NCI-H345 treated with DMSO at 0.1 percent for 48 hours (cell line): ENCODE measurements at regions not wholly inside any gene's neighbourhood (a gene's known extent, or its start where the extent isn't known, plus 50 kb on each side); places are given as distances from the start of the nearest gene placed in this dataset.

Source experiments
- DNase-seq: peaks from one replicate; lab custom pipeline; 2025; ENCODE audit not compliant: unreplicated experiment; lab: John Stamatoyannopoulos, UW

DNA sequence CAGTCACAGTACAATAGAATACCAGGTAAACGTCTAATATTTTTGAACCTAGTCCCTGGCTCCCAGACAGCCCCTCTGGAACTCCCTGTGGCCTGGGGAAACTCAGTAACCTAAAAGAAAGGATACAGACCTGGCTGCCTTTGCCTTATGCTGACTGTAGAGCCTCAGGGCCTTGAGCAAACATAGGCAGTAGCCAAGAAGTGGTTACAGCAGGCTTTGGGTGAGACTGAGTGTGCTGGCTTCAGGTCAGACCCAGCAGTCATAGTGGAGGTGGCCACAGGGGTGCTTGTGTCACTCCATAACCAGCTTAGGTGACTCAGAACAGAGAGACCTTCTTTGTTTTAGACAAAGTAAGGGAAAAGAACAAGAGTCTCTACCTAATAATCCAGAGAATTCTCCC lies 141.8 kb upstream of the PRDX4 start:
- no peak for DNase-seq

DNA sequence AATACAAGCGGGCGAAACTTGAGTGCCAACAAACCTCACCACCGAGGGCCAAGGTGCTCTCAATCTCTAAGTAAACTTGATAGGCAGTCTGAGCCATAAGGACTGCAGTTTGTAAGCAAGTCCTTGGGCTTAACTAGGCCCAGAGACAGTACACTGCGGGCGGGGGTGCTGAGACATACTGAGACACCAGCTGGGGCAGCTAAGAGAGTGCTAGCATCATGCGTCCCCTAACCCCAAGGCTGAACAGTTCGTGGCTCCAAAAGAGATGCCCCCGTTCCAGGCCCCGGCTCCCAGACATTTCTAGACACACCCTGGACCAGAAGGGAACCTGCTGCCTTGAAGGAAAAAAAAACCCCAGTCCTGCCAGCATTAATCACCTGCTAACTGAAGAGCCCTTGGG lies 126.8 kb upstream of the PRDX4 start:
- no peak for DNase-seq

DNA sequence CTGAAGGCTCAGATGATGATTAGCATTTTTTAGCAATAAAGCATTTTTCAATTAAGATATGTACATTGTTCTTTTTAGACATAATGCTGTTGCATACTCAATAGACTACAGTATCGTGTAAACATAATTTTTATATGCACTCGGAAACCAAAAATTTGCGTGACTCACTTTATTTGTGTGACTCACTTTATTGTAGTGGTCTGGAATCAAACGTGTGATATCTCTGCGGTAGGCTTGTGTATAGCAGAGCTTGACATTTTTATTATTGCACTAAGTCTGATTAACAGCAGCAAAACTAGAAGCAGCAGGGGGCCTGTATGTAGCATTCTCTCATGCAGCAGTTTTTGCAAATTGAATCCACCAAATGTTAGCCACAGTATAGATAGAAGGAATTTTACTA lies 119.1 kb upstream of the PRDX4 start:
- DNase-seq: no peak

DNA sequence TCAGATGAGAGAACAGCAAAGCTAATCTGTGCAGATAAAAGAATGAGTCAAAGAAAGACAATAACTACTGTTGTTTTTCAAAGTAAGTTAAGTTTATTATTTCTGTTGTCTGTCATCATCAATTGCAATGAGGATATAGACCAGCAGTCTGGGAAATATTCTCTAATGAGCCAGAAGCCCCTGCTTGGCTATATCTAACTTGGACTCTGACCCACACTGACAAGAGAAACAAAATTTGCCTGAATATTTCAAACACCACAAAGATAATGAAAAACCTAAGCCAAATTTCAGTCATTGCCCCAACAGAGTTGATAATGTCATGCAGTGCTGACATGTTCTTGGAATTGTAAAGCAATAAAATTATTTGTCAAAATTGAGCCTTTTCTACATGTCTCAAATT lies 115.0 kb upstream of the PRDX4 start:
- no peak for DNase-seq

DNA sequence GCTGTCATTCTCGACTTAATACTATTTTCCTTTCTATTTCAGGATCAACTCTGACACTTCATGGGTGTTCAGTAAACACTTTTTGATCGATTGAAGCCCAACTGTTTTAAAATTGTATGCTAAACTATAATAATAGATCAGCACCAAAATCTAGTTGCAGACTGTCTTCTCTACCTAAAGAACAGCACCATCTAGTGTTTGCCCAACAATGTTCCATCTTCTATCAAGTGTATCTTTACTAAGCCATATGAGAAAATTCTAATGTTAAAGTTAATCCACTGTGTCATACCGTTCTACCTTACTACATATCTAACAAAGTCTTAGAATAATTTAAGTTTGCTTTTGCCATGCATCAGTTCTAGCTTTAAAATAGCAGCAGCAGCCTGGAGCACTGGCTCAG lies 113.0 kb upstream of the PRDX4 start:
- DNase-seq: peak; percentile 54

GRCh38 chrX:23557070-23557469 lies 110.2 kb upstream of the PRDX4 start:
- DNase-seq: no peak

GRCh38 chrX:23559975-23560374 lies 107.3 kb upstream of the PRDX4 start:
- no peak for DNase-seq

DNA sequence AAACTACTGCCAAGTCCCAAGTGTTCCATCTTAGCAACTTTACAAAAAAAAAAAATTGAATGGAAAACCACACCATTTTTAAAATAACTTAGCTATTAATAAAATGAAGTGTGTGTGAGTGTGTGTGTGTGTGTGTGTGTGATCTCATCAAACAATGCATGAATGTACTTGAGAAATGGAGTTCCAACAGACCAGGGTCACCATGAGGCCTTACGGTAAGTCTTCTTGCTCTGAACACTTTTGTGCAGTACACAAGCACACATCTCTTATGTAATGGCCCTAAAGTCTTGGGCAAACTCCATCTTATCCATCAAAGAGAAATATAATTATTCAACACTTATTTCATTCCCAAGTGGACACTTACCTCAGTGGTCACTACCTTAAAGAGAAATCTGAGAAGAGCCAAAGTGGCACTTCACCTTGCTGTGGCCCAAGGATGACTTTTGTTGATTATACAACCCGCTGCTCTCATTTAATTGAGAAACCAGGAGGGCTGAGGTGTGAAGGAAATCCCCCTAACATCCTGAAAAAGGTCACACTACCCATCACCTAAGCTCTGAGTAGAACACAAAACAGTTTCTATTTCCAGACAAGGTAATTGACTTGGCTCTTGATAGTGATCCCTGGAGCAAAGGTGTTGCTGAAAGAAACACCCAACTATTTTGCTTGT lies 96.5 kb upstream of the PRDX4 start:
- no peak for DNase-seq

DNA sequence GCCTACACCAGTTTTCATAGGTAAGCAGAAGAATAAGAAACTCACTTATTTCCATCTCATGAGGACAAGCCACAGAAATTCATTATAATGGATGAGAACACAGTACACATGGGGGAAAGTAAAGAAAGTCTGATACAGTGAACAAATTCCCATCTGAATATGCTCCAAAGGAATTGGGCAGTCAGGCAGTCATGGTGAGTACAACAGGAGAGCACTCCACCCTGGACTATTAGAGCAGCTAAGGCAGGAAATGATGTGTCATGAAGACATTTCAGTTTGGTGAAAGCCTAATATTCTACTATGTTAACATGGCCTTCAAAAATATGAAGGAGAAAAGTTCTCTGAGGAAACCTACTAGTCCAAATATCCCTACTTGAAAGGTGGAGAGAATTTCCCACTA lies 92.0 kb upstream of the PRDX4 start:
- no peak for DNase-seq

GRCh38 chrX:23578079-23578478 lies 89.2 kb upstream of the PRDX4 start:
- no peak for DNase-seq

DNA sequence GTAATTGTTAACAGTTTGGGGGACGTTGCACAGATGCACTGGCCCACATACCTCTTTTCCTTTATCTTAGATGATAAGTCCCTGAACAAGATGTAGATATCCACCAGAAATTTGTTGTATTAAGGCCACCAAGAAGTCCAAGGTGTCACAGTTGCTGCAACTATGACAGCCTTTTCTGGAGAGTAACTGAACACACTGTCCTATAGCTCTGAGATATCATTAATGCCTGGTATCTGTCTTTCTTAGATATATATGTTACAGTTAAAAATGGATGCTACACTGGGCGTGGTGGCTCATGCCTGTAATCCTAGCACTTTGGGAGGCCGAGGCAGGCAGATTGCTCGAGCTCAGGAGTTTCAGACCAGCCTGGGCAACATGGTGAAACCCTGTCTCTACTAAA lies 77.8 kb upstream of the PRDX4 start:
- DNase-seq: no peak

DNA sequence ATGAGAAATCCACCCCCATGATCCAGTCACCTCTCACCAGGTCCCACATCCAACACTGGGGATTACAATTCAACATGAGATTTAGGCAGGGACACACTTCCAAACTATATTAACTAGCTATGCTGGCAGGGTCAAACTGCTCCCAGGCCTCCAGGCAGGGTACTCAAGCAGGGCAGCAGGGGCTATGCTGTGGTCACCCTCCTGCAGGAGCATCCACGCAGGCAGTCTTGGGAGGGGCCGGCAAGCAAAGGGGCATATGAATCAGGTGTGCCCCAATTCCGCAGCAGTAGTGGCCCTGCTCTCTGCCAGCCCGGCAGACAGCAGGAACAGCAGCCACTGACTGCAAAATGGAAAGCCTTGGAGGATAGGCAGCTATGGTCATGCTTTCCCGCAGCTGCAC lies 74.6 kb upstream of the PRDX4 start:
- DNase-seq: no peak

DNA sequence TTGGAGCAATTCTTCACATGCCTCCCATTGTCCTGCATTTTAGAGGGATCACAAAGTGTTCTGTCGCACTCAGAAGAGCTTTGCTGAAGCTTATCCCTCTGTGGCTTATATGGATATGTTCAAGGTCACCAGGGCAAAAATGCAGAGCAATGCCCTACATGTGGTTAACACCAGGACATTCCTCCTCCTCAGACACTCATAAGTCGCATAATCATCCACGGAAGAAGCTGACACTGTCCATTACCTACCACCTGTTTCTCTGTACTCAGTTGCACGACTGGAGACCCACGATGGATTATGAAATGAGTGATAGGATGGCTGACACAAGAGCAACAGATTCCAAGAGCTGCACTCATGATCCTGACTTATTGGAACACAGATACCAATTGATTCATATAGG lies 68.7 kb upstream of the PRDX4 start:
- no peak for DNase-seq

GRCh38 chrX:23603501-23603900 lies 63.8 kb upstream of the PRDX4 start:
- DNase-seq: no peak

DNA sequence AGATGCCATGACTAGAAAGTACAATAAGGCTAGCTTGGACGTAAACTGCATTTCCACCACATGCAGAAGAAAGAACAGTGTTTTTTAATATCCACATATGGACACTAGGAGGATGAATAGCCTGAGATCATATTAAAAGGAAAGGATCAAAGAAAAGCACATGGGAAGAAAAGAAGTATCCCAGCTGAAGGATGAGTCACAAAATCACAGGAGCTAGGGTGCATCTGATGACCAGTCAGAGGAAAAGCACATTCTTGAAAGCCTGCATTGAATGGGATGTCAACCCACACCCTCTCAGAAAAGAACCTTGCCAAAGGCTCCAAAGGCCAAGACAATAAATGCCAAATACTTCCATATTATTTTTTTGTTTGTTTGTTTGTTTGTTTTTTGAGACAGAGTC lies 56.8 kb upstream of the PRDX4 start:
- DNase-seq: no peak

DNA sequence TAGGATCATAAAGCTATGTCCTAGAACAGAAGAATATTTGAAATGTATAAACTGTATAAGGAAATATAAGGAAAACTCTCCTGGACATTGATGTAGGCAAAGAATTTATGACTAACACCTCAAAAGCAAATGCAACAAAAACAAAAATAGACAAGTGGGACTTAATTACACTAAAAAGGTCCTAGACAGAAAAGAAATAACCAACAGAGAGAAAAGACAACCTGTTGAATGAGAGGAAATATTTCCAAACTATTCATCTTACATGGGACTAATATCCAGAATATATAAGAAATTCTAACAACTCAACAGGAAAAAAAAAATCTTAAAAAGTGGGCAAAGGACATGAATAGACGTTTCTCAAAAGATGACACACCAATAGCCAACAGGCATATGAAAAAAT lies 54.4 kb upstream of the PRDX4 start:
- DNase-seq: no peak

DNA sequence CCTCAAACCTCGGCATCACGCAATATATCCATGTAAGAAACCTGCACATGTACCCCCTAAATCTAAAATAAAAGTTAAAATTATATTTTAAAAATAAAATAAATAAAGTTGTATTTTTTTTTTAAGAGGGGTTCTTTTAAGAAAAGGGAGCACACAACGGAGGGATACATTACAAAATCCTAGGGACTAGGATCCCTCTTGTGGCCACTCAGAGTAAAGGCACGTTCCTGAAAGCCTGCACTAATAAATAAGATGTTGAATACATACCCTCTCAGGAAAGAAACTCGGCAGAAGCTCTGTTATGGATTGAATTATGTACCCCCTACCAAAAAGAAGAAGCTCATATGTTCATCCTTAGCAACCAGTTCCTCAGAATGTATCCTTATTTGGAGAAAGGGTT lies 50.9 kb upstream of the PRDX4 start:
- DNase-seq: peak; percentile 3
